NCI-H1092 (cell line): ENCODE measurements at regions not wholly inside any gene's neighbourhood (a gene's known extent, or its start where the extent isn't known, plus 50 kb on each side); places are given as distances from the start of the nearest gene placed in this dataset.
"Not testable (repeated sequence)": the region's sequence is repeated elsewhere in the genome, so short reads cannot be mapped to it uniquely, and the experiment has no call there.

Source experiments
- DNase-seq: peaks from one replicate; lab custom pipeline; 2025; lab: John Stamatoyannopoulos, UW

DNA sequence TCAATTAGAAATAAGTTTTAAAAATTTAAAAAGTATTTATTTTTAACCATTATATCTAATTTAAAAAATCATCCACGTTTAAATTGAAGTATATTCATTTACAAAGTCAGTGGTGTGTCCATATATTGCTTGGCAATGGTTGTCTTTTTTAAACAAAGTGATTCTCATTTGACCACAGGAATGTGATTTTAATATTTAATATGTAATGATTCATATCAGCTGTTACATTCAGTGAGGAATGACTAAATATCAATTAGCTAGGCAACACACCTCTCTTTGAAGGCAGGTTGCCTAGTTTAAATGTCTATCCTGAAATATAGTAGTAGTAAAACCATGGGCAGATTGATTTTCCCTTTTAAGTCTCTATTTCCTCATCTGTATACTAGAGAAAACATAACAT, 392.2 kb upstream of the CCDC179 start:
- DNase-seq = no peak

DNA sequence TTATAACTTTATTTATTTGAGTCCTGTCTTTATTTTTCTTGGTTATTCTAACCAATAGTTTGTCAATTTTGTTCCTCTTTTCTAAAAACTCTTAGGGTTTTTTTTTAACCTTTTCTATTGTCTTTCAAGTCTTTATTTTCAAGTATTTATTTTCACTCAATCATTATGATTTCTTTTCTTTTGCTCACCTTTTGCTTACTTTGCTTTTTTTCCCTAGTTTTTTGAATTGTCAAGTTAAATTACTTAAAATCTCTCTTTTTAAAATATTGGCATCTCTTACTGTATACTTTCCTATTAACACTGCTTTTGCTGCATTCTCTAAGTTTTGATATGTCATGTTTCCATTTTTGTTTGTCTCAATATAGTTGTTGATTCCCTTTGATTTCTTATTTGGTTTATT, 396.8 kb upstream of the CCDC179 start:
- no peak for DNase-seq

DNA sequence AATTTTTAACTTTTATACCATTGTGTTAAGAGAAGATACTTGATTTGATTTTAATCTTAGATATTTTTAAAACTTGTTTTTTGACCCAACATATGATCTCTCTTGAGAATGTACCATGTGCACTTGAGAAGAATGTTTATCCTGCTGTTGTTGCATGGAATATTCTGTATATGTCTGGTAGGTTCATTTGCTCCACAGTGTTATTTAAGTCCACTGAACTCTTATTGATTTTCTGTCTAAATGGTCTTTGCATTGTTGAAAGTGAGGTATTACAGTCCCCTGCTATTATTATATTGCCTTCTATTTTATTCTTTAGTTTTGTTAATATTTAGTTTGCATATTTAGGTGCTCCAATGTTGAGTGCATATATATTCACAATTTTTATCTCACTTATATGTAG, 397.3 kb upstream of the CCDC179 start:
- no peak for DNase-seq

- no peak for DNase-seq
Measured at GRCh38 chr11:23263466-23263865, 403.2 kb upstream of the CCDC179 start.

- no peak for DNase-seq
Measured at GRCh38 chr11:23272095-23272494, 411.8 kb upstream of the CCDC179 start.

- DNase-seq = no peak
Measured at GRCh38 chr11:23278121-23278520, 417.8 kb upstream of the CCDC179 start.

DNA sequence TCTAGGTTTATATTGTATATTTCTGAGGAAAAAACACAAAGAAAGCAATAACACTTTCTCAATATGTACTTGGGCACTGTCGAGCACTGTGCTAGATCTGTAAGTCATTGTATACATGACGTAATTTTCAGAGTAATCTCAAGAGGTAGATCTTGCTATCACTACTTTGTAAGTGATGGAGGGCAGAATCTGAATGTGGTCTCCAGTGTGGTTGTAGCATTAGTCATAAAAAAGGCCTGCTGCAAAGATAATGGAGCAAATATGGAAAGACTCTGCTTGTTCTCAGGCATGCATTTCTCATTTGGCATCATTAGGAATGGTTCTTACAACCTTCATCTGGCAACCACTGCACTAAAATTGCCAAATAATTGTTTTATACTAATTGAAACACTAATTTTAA, 419.8 kb upstream of the CCDC179 start:
- no peak for DNase-seq

DNA sequence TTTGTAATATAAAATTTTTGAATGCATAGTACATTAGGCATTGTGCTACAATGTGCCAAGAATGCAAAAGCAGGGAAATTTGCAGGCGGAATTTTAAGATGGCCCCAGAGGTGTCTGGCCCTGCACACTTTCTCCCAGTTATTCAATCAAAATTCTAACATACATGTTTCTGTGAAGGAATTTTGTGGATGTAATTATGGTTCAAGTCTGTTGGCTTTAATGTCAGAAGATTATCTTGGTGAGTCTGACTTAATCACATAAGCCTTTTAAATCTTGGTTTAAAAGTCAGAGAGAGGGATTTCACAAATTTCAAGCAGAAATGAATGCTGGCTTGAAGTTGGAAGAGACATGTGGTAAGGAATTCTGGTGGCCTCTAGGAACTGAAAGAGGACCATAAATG, 423.4 kb upstream of the CCDC179 start:
- DNase-seq = no peak

DNA sequence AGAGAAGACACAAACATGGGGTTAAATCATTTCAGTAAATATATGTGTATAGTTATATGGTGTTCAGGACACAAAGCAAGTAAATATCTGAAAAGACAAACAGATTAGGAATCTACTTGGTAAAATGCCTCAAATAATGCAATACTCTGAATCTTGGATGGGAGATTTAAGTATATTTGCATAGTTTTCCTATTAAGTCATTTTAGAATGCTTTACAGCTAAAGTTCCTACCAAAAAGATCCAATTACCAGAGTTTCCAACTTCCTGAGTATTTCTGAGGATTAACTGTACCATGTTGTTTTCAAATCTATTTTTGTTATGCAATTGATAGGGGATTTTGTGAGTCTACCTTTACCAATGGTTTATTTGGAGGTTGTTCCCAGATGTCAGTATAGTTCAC, 424.4 kb upstream of the CCDC179 start:
- DNase-seq = no peak

DNA sequence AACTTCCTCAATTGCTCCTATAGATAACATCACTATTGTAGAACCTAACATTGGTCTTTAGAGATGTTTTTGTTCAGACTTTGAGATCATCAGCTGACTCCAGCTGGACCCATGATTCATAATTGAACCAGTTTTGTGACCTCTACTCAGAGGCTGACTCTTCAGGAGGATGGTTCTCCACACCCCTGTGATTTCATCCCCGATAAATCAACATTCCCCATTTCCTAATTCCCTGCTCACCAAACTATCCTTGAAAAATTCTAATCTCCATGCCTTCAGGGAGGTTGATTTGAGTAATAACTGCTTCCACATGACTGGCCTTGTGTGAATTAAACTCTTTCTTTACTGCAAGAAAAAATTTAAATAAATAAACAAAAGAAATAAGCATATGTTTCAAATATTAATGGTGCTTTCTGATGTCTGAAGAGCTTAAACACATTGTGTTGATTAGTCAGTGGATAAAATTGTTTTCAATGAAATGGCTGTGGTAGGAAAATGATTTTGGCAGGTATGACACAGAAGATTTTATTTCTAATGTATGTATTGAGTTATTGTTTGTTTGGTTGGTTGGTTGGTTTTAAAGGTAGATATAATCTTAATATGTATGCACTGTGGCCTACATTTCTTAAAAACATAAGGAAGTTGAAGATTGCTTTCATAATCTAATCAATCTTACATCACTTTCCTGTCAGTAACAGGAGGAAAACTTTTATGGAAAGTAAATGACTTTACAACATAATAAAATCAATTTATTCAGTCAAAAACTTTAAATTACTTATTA, 427.9 kb upstream of the CCDC179 start:
- DNase-seq = no peak

GRCh38 chr11:23295241-23295640, 435.0 kb upstream of the CCDC179 start:
- no peak for DNase-seq

- DNase-seq = no peak
Measured at GRCh38 chr11:23308041-23308440, 447.8 kb upstream of the CCDC179 start.

- DNase-seq = no peak
Measured at GRCh38 chr11:23310276-23310675, 450.0 kb upstream of the CCDC179 start.

- DNase-seq = no peak
Measured at GRCh38 chr11:23311986-23312940, 452.0 kb upstream of the CCDC179 start.

- DNase-seq = no peak
Measured at GRCh38 chr11:23313001-23313400, 452.7 kb upstream of the CCDC179 start.

- no peak for DNase-seq
Measured at GRCh38 chr11:23314162-23314561, 453.9 kb upstream of the CCDC179 start.

DNA sequence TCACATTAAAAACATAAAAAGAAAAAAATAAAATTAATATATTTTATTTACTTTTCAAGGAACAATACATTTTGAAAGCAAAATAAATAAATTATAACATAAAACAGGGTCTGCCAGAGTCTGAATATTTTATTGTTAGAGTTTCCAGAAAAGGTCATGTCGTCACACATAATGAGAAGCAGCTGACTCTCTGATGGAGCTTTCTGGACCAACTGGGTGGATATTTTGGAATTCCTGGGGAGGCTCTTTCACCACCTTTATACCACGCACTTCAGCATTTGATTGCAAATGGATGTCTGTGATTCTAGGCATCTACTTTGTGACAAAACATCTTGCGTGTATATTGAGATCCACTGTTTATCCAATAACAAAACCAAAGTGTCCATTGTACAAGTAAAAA, 455.0 kb upstream of the CCDC179 start:
- DNase-seq = no peak

DNA sequence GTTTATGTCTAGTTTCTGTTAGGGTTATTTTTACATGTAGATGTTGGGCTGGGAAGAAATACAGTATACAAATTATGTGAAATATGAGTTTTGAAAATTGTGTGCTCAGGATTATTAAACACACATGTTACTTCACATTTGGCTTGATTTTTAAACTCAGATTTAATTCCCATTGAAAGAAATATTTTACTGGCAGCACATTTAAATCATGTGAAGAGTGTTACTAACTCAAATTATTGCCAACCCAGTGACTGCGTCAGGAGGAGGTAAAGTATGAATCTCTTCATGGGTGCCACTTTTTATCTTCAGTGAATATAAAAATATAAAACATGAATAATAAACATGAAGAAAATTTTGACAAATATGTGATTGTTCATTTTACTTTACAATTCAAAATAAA, 457.5 kb upstream of the CCDC179 start:
- no peak for DNase-seq

DNA sequence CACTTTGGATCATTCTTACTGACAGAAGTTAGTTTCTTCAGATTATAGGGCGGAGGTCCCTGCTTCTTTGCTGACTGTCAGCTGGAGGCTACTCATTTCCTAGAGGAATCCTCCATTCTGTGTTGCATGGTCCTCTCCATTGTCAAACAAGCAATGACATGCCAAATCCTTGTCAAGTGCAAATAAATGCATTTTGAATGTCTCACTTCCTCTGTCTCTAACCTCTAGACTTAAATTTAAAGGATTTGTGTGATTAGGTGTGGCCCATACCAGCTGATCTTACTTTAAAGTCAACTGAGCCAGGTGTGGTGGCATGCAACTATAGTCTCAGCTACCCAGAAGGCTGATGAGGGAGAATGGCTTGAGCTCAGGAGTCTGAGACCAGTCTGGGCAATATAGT, 458.4 kb upstream of the CCDC179 start:
- DNase-seq = no peak

DNA sequence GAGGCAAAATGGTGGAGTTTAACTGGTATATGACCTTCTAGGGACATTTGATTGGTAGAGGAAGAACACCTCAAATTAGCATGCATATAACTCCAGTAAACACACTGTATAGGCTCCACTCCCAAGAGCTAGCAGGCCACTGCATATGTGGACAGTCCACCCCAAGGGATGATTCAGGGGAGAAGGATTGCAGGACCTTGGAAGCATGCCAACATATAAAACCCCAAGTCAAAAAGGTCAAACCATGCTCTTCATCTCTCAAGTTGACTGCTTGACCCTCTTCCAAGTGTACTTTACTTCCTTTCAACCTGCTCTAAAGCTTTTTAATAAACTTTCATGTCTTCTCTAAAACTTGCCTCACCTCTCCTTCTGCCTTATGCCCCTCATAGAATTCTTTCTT, 459.9 kb upstream of the CCDC179 start:
- no peak for DNase-seq

- not testable (repeated sequence) for DNase-seq
Measured at GRCh38 chr11:23335586-23335985, 475.3 kb upstream of the CCDC179 start.

- DNase-seq = no peak
Measured at GRCh38 chr11:23336961-23337360, 476.7 kb upstream of the CCDC179 start.

- no peak for DNase-seq
Measured at GRCh38 chr11:23353611-23354010, 493.3 kb upstream of the CCDC179 start.
